NCI-H2029 treated with DMSO at 0.1 percent for 48 hours (cell line): ENCODE measurements at regions not wholly inside any gene's neighbourhood (a gene's known extent, or its start where the extent isn't known, plus 50 kb on each side); places are given as distances from the start of the nearest gene placed in this dataset.

ENCODE experiments used
- DNase-seq: peaks from one replicate; lab custom pipeline; 2025; lab: John Stamatoyannopoulos, UW

DNA sequence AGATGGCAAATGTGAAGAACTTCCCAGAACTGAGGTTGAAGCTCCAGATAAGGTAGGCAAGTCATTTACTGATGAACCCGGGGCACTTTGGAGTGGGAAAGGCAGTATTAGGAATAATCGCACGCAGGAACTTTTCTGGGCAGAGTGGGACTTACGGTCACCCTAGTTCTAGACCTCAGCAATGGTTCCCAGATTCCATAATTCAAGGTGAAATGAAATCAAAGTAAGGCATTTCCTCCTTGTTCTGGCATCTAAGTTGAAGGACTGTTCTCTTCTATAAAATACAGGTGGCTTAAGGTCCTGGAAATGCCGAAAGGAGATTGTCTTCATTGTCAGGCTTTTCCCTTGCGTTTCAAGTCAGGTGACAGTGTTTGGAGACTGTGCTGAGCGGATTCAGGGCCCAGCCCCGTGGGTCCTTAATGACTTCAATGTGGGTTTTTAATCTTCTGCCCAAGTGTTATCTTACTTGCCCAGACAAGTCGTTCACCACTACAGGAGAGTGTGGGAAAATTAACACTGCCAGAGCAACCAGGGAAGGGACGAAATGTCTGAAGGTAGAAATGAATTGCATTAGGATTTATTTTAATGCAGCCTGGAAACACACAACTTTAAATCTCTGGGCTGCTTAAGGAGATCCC is 52.1 kb upstream of the STOX2 start:
- DNase-seq, result no peak

DNA sequence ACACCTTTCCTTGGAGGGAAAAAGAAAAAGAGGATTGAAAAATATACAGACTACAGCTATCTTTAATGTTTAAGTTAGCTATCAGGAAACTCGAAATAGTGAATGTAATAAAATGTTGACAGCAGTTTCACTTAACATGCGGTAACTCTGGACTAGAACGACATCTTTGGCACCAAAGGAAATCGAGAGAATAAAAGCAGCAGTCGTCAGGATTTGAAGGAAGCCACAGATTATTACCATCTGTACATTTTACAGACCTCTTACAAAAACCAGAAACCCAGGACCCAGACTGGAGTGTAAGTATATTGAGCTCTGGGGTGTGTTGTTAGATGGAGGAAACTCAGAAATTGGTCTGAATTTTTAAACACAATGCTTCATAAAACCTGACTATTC is 51.6 kb upstream of the STOX2 start:
- DNase-seq, result no peak
